Inflammatory macrophage treated with lipopolysaccharide for 4 hours (primary cell): ENCODE measurements at regions not wholly inside any gene's neighbourhood (a gene's known extent, or its start where the extent isn't known, plus 50 kb on each side); places are given as distances from the start of the nearest gene placed in this dataset.

Source experiments
- DNase-seq: peaks from one replicate; pipeline ENCODE4 v3.0.0-alpha.2; 2020

- no peak for DNase-seq
Measured at GRCh38 chr12:89253488-89253887, 98.8 kb downstream of the DUSP6 start.

GRCh38 chr12:89252284-89252683 is 100.0 kb downstream of the DUSP6 start:
- no peak for DNase-seq

GRCh38 chr12:89251342-89252271 is 100.7 kb downstream of the DUSP6 start:
- no peak for DNase-seq

- DNase-seq = no peak
Measured at GRCh38 chr12:89250636-89251035, 101.7 kb downstream of the DUSP6 start.

GRCh38 chr12:89250213-89250612 is 102.1 kb downstream of the DUSP6 start:
- DNase-seq = no peak

GRCh38 chr12:89247967-89248366 is 104.3 kb downstream of the DUSP6 start:
- peak; percentile 64 for DNase-seq

- DNase-seq = no peak
Measured at GRCh38 chr12:89247541-89247942, 104.8 kb downstream of the DUSP6 start.

- no peak for DNase-seq
Measured at GRCh38 chr12:89245090-89245489, 107.2 kb downstream of the DUSP6 start.

GRCh38 chr12:89244536-89244935 is 107.8 kb downstream of the DUSP6 start:
- peak; percentile 96 for DNase-seq

- DNase-seq = peak; percentile 84
Measured at GRCh38 chr12:89243771-89244170, 108.5 kb downstream of the DUSP6 start.

GRCh38 chr12:89239534-89239933 is 112.8 kb downstream of the DUSP6 start:
- no peak for DNase-seq

- no peak for DNase-seq
Measured at GRCh38 chr12:89238593-89238992, 113.7 kb downstream of the DUSP6 start.

GRCh38 chr12:89237763-89238162 is 114.5 kb downstream of the DUSP6 start:
- DNase-seq = no peak

GRCh38 chr12:89236748-89237383 is 115.4 kb downstream of the DUSP6 start:
- peak; percentile 62 for DNase-seq

GRCh38 chr12:89236237-89236636 is 116.1 kb downstream of the DUSP6 start:
- peak; percentile 51 for DNase-seq

- DNase-seq = peak; percentile 73
Measured at GRCh38 chr12:89235189-89235993, 116.9 kb downstream of the DUSP6 start.

GRCh38 chr12:89234324-89235114 is 117.8 kb downstream of the DUSP6 start:
- peak; percentile 56 for DNase-seq

GRCh38 chr12:89231686-89232085 is 120.6 kb downstream of the DUSP6 start:
- DNase-seq = no peak

GRCh38 chr12:89230376-89231315 is 121.7 kb downstream of the DUSP6 start:
- no peak for DNase-seq

GRCh38 chr12:89228491-89228890 is 123.8 kb downstream of the DUSP6 start:
- DNase-seq = no peak

- no peak for DNase-seq
Measured at GRCh38 chr12:89227774-89228173, 124.5 kb downstream of the DUSP6 start.
